ENCODE measurements at regions not wholly inside any gene's neighbourhood (a gene's known extent, or its start where the extent isn't known, plus 50 kb on each side); places are given as distances from the start of the nearest gene placed in this dataset.

GRCh38 chr10:113407218-113407617 is 145.6 kb upstream of the HABP2 start:
- TF ChIP-seq ESRRA (IDR thresholded peaks at IDR 0.05; ENCODE audit: borderline replicate concordance, low read depth) (no peak), NRF1 (conservative IDR thresholded peaks at IDR 0.05 in 1 of 2, IDR thresholded peaks at IDR 0.05 in 1 of 2) (no peak), GTF2F1 (IDR thresholded peaks at IDR 0.05; ENCODE audit: low read depth, low read length) (no peak), ILF3 (IDR thresholded peaks at IDR 0.05; ENCODE audit: borderline replicate concordance) (no peak), MGA (IDR thresholded peaks at IDR 0.05) (no peak), TAF1 (IDR thresholded peaks at IDR 0.05; ENCODE audit: control insufficient read depth, extremely low read depth, insufficient read depth, low read length, severe bottlenecking) (no peak), MAFK (IDR thresholded peaks at IDR 0.05; ENCODE audit: low read length) (no peak), LEF1 (IDR thresholded peaks at IDR 0.05) (no peak), ZNF77 (CRISPR knock-in tag; IDR thresholded peaks at IDR 0.05) (no peak), TEAD4 (IDR thresholded peaks at IDR 0.05; ENCODE audit: low read length) (no peak), TEAD4 (CRISPR knock-in tag; IDR thresholded peaks at IDR 0.05; ENCODE audit: borderline replicate concordance) (no peak), DPF2 (IDR thresholded peaks at IDR 0.05) (no peak), GATA2 (CRISPR knock-in tag; IDR thresholded peaks at IDR 0.05) (no peak)
- TF ChIP-seq, protein P1, sequence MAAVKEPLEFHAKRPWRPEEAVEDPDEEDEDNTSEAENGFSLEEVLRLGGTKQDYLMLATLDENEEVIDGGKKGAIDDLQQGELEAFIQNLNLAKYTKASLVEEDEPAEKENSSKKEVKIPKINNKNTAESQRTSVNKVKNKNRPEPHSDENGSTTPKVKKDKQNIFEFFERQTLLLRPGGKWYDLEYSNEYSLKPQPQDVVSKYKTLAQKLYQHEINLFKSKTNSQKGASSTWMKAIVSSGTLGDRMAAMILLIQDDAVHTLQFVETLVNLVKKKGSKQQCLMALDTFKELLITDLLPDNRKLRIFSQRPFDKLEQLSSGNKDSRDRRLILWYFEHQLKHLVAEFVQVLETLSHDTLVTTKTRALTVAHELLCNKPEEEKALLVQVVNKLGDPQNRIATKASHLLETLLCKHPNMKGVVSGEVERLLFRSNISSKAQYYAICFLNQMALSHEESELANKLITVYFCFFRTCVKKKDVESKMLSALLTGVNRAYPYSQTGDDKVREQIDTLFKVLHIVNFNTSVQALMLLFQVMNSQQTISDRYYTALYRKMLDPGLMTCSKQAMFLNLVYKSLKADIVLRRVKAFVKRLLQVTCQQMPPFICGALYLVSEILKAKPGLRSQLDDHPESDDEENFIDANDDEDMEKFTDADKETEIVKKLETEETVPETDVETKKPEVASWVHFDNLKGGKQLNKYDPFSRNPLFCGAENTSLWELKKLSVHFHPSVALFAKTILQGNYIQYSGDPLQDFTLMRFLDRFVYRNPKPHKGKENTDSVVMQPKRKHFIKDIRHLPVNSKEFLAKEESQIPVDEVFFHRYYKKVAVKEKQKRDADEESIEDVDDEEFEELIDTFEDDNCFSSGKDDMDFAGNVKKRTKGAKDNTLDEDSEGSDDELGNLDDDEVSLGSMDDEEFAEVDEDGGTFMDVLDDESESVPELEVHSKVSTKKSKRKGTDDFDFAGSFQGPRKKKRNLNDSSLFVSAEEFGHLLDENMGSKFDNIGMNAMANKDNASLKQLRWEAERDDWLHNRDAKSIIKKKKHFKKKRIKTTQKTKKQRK (IDR thresholded peaks at IDR 0.05; ENCODE audit: borderline replicate concordance, low read depth, low read length), result no peak

All from K562 (cell line).